Testis (tissue), 2 donors: ENCODE measurements at regions not wholly inside any gene's neighbourhood (a gene's known extent, or its start where the extent isn't known, plus 50 kb on each side); places are given as distances from the start of the nearest gene placed in this dataset.

Experiments
- POLR2A ChIP-seq: fragments of 450-650 bp; IDR thresholded peaks from one replicate; pipeline ENCODE4 v1.6.1; 2017; ENCODE audit warnings: antibody characterized with exemption, mild to moderate bottlenecking, moderate library complexity
- TF ChIP-seq, protein P1 (sequence below), 3 experiments: fragments of 450-650 bp in 2 of 3; fragments of 200-600 bp in 1 of 3; sonication (generic) in 1 of 3; IDR thresholded peaks; one replicate each; pipeline ENCODE4 v1.5.1; 2016 to 2019; ENCODE audit warnings: antibody characterized with exemption in 3 of 3, mild to moderate bottlenecking in 2 of 3, moderate library complexity in 1 of 3

DNA sequence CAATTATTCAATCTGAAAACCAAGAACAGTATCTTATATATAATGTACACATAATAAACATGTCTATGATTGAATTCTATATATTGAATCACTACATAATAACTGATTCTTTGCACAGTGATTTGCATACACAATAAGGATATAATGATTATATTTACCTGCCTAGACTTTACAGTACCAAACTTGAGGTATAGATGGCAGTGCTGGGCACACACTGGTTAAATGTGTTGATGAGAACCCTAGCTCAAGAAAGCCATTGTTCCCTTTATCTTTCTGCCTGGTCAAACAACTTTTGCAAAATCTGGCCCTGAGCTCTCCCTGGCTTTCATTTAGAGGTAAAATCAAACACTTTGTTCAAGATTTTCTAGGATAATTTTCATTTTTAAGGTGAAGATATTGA is 697.7 kb downstream of the TUSC7 start:
- TF ChIP-seq, protein P1, sequence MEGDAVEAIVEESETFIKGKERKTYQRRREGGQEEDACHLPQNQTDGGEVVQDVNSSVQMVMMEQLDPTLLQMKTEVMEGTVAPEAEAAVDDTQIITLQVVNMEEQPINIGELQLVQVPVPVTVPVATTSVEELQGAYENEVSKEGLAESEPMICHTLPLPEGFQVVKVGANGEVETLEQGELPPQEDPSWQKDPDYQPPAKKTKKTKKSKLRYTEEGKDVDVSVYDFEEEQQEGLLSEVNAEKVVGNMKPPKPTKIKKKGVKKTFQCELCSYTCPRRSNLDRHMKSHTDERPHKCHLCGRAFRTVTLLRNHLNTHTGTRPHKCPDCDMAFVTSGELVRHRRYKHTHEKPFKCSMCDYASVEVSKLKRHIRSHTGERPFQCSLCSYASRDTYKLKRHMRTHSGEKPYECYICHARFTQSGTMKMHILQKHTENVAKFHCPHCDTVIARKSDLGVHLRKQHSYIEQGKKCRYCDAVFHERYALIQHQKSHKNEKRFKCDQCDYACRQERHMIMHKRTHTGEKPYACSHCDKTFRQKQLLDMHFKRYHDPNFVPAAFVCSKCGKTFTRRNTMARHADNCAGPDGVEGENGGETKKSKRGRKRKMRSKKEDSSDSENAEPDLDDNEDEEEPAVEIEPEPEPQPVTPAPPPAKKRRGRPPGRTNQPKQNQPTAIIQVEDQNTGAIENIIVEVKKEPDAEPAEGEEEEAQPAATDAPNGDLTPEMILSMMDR (IDR thresholded peaks at IDR 0.05), result peak in 2 of 3 experiments; percentile 13 to 21
- no peak for TF ChIP-seq POLR2A
